B cell (primary cell): ENCODE measurements at regions not wholly inside any gene's neighbourhood (a gene's known extent, or its start where the extent isn't known, plus 50 kb on each side); places are given as distances from the start of the nearest gene placed in this dataset.

Source experiments
- ATAC-seq: fragments of 200-7000 bp; cut with Tn5 transposase; one replicate; pipeline ENCODE4 v1.10.0; 2021; ENCODE audit warnings: low read depth, mild to moderate bottlenecking, moderate number of reproducible peaks, moderate library complexity
- CTCF ChIA-PET: fragments of 350-600 bp; sonication (Branson Sonifier 250); formaldehyde crosslinking; loops from one replicate; lab custom pipeline; 2021; ENCODE audit warnings: antibody characterized with exemption, inconsistent platforms; lab: Charles Lee
- POLR2A ChIA-PET: fragments of 350-600 bp; sonication (Branson Sonifier 250); formaldehyde crosslinking; loops from one replicate; lab custom pipeline; 2021; ENCODE audit warnings: antibody characterized with exemption; lab: Charles Lee
- DNase-seq: peaks from one replicate; pipeline ENCODE4 v3.0.0; 2013
- H2AFZ ChIP-seq: 2 replicates; pipeline ENCODE4 v1.6.1; 2012; ENCODE audit warnings: mild to moderate bottlenecking, low read depth, low read length; ENCODE audit not compliant: insufficient read depth, poor library complexity, severe bottlenecking
- H3K27ac ChIP-seq, 2 donors: 1 replicate in 1 of 2; 2 replicates in 1 of 2; pipeline ENCODE4 v1.5.1; 2012 to 2013; ENCODE audit warnings: low read length in 2 of 2, mild to moderate bottlenecking in 2 of 2, moderate library complexity in 1 of 2
- H3K27me3 ChIP-seq, 4 experiments: fragments of 200-600 bp in 1 of 4; sonication (generic) in 1 of 4; replicated peaks in 1 of 4; 1 replicate in 2 of 4; 2 replicates in 2 of 4; pipeline versions ENCODE4 v1.6.1 to v1.7.0; 2013 to 2016; ENCODE audit warnings: low read length in 3 of 4, mild to moderate bottlenecking in 2 of 4, mixed read lengths in 1 of 4, moderate library complexity in 1 of 4; ENCODE audit not compliant: insufficient read depth in 4 of 4, control insufficient read depth in 3 of 4; ENCODE audit errors: control extremely low read depth in 1 of 4
- H3K36me3 ChIP-seq, 2 experiments: replicated peaks in 1 of 2; 1 replicate in 1 of 2; 2 replicates in 1 of 2; pipeline versions ENCODE4 v1.6.1 to v1.7.1; 2013; ENCODE audit warnings: low read length in 1 of 2; ENCODE audit not compliant: insufficient read depth in 2 of 2, control insufficient read depth in 1 of 2; ENCODE audit errors: control extremely low read depth in 1 of 2, extremely low read depth in 1 of 2
- H3K4me1 ChIP-seq, 2 donors: fragments of 200-600 bp in 1 of 2; sonication (generic) in 1 of 2; 1 replicate in 1 of 2; 2 replicates in 1 of 2; pipeline versions ENCODE4 v1.5.1 to v1.6.1; 2013 to 2017; ENCODE audit warnings: low read length in 2 of 2; ENCODE audit not compliant: control insufficient read depth in 2 of 2, insufficient read depth in 2 of 2
- H3K4me2 ChIP-seq: replicated peaks from 2 replicates; pipeline ENCODE3; 2012; ENCODE audit warnings: mild to moderate bottlenecking, low read depth, low read length; ENCODE audit not compliant: poor library complexity, severe bottlenecking
- H3K4me3 ChIP-seq, 5 experiments: fragments of 200-600 bp in 1 of 5; sonication (generic) in 1 of 5; 1 replicate in 3 of 5; 2 replicates in 2 of 5; pipeline versions ENCODE4 v1.5.1 to v1.7.0; 2011 to 2016; ENCODE audit warnings: low read length in 4 of 5, mild to moderate bottlenecking in 4 of 5, low read depth in 2 of 5, control low read depth in 1 of 5, moderate library complexity in 1 of 5; ENCODE audit not compliant: insufficient read depth in 1 of 5; ENCODE audit errors: control extremely low read depth in 1 of 5, extremely low read depth in 1 of 5
- H3K79me2 ChIP-seq: fragments of 200-600 bp; sonication (generic); one replicate; pipeline ENCODE4 v1.6.0; 2016; ENCODE audit warnings: low read length; ENCODE audit not compliant: control insufficient read depth, insufficient read depth
- H3K9ac ChIP-seq: fragments of 200-600 bp; sonication (generic); 2 replicates; pipeline ENCODE4 v1.6.1; 2017; ENCODE audit warnings: mild to moderate bottlenecking, low read length, moderate library complexity
- H3K9me3 ChIP-seq, 3 donors: one replicate each; pipeline versions ENCODE4 v1.6.1 to v1.7.1; 2013; ENCODE audit warnings: low read length in 2 of 3; ENCODE audit not compliant: control insufficient read depth in 2 of 3, insufficient read depth in 1 of 3; ENCODE audit errors: control extremely low read depth in 1 of 3
- H4K20me1 ChIP-seq: 2 replicates; pipeline ENCODE4 v1.6.0; 2012; ENCODE audit warnings: mild to moderate bottlenecking, low read length; ENCODE audit not compliant: insufficient read depth, control insufficient read depth, poor library complexity, severe bottlenecking
- H3K27ac Mint-ChIP-seq: one replicate; pipeline ENCODE4 v1.8.0; 2021; ENCODE audit warnings: mixed read lengths
- H3K27me3 Mint-ChIP-seq: one replicate; pipeline ENCODE4 v1.8.0; 2021; ENCODE audit warnings: mixed read lengths
- H3K4me1 Mint-ChIP-seq: one replicate; pipeline ENCODE4 v1.8.0; 2021; ENCODE audit warnings: mixed read lengths
- H3K4me3 Mint-ChIP-seq: one replicate; pipeline ENCODE4 v1.8.0; 2021; ENCODE audit warnings: mixed read lengths
- H3K9me3 Mint-ChIP-seq: one replicate; pipeline ENCODE4 v1.8.0; 2022; ENCODE audit warnings: mixed read lengths; ENCODE audit not compliant: insufficient read depth
- EZH2 ChIP-seq: IDR thresholded peaks from 2 replicates; pipeline ENCODE4 v1.6.1; 2012; ENCODE audit warnings: borderline replicate concordance, low read depth, mild to moderate bottlenecking, moderate library complexity, low read length; ENCODE audit not compliant: insufficient read depth, poor library complexity, severe bottlenecking
- WGBS: methylation state at CpG from one replicate; pipeline ENCODE4 v1.1.5; 2013; ENCODE audit warnings: missing lambda C conversion rate; ENCODE audit not compliant: insufficient coverage; 5-methylcytosine and 5-hydroxymethylcytosine counted together
- intact Hi-C: fragments of 100-400 bp; cut with micrococcal nuclease; formaldehyde crosslinking; loops from one replicate; pipeline ENCODE4 v1.10.0; 2022
- TF ChIP-seq, protein P1 (sequence below): fragments of 200-600 bp; IDR thresholded peaks from one replicate; pipeline ENCODE4 v1.8.0; 2022; ENCODE audit warnings: antibody characterized with exemption, mild to moderate bottlenecking

DNA sequence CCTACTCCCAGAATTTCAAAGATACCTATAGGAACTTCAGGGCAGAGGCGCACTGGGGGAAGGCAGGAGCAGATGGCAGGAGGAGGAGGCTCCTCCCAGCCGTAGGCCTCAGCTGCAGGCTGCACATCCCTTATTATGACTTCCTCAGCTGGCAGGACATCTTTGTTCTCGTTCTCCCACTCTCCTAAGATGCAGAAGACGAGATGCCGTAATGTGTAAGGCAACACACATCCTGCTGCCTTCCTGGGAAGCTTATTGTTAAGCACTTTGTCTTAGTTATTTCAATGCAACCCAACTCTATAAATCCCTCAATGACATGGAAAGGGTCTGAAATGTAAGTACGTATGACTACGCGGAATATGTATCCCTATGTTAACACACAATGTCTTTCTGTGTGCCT, 599.8 kb upstream of the MGMT start:
- H3K27me3 Mint-ChIP-seq = no peaks in the 10 kb centered on the region
- H3K9me3 Mint-ChIP-seq = no peaks in the 10 kb centered on the region
- no peak overlapping the region for H3K27ac Mint-ChIP-seq
- CTCF ChIA-PET = no interaction called here
- no peaks in the 10 kb centered on the region for H4K20me1 ChIP-seq
- H3K4me3 ChIP-seq = no peak overlapping the region
- no peaks in the 10 kb centered on the region for H3K36me3 ChIP-seq
- POLR2A ChIA-PET = no interaction called here
- H3K27ac ChIP-seq = no peak overlapping the region
- H3K4me3 Mint-ChIP-seq = no peak overlapping the region
- intact Hi-C loops = no loop called here
- H3K27me3 ChIP-seq = no peaks in the 10 kb centered on the region
- no peak overlapping the region for H2AFZ ChIP-seq
- no peak for TF ChIP-seq EZH2
- TF ChIP-seq, protein P1, sequence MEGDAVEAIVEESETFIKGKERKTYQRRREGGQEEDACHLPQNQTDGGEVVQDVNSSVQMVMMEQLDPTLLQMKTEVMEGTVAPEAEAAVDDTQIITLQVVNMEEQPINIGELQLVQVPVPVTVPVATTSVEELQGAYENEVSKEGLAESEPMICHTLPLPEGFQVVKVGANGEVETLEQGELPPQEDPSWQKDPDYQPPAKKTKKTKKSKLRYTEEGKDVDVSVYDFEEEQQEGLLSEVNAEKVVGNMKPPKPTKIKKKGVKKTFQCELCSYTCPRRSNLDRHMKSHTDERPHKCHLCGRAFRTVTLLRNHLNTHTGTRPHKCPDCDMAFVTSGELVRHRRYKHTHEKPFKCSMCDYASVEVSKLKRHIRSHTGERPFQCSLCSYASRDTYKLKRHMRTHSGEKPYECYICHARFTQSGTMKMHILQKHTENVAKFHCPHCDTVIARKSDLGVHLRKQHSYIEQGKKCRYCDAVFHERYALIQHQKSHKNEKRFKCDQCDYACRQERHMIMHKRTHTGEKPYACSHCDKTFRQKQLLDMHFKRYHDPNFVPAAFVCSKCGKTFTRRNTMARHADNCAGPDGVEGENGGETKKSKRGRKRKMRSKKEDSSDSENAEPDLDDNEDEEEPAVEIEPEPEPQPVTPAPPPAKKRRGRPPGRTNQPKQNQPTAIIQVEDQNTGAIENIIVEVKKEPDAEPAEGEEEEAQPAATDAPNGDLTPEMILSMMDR = no peak
- H3K9ac ChIP-seq = no peak overlapping the region
- DNase-seq = no peak
- no peak for ATAC-seq
- H3K4me1 Mint-ChIP-seq = no peaks in the 10 kb centered on the region
- 100% methylated on average over 2 of the region's 8 CpGs for WGBS
- H3K4me2 ChIP-seq = no peak overlapping the region
- peaks cover 0 to 2% (median 0%) of the 10 kb centered on the region in 3 donors for H3K9me3 ChIP-seq
- H3K4me1 ChIP-seq = no peaks in the 10 kb centered on the region
- no peaks in the 10 kb centered on the region for H3K79me2 ChIP-seq

DNA sequence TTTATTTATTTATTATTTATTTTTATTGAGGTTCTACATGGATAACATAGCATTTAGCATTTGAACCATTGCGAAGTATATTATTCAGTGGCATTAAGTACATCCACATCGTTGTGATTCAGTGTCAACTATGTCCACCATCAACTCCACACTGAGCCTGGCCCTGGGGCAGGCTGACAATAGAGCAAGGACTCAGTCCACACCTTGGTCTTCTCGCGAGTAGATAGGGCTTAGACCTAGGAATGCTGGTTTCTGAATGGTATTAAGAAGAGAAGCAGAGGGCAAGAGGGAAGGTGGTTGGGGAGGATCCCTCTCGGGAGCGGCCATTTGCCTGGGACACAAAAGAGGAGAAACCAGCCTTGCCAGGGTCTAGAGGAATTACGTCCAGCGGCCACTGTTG, 599.2 kb upstream of the MGMT start:
- no peaks in the 10 kb centered on the region for H3K27me3 ChIP-seq
- H3K9me3 Mint-ChIP-seq = no peaks in the 10 kb centered on the region

More for the DNA sequence above, 599.2 kb upstream of the MGMT start:
- H3K4me3 ChIP-seq = no peak overlapping the region
- DNase-seq (no peak), ATAC-seq (no peak)
- H2AFZ ChIP-seq = no peak overlapping the region
- CTCF ChIA-PET = no interaction called here
- WGBS = 92% methylated on average over 6 of the region's 8 CpGs
- no peaks in the 10 kb centered on the region for H3K4me1 Mint-ChIP-seq
- H3K36me3 ChIP-seq = no peaks in the 10 kb centered on the region
- no peaks in the 10 kb centered on the region for H3K79me2 ChIP-seq
- no peak overlapping the region for H3K4me3 Mint-ChIP-seq
- no peak overlapping the region for H3K9ac ChIP-seq
- no peaks in the 10 kb centered on the region for H3K4me1 ChIP-seq
- H3K27ac Mint-ChIP-seq = no peak overlapping the region
- TF ChIP-seq, protein P1 = no peak
- TF ChIP-seq EZH2 = no peak
- no peak overlapping the region for H3K4me2 ChIP-seq
- peaks cover 0 to 2% (median 0%) of the 10 kb centered on the region in 3 donors for H3K9me3 ChIP-seq
- H3K27ac ChIP-seq = no peak overlapping the region
- intact Hi-C loops = no loop called here
- no peaks in the 10 kb centered on the region for H3K27me3 Mint-ChIP-seq
- H4K20me1 ChIP-seq = no peaks in the 10 kb centered on the region
- POLR2A ChIA-PET = no interaction called here
